K562 (cell line): ENCODE measurements at regions not wholly inside any gene's neighbourhood (a gene's known extent, or its start where the extent isn't known, plus 50 kb on each side); places are given as distances from the start of the nearest gene placed in this dataset.

Experiments
- ARNT ChIP-seq, 2 experiments: fragments of 450-650 bp; IDR thresholded peaks; 2 replicates each; pipeline ENCODE4 v1.6.1; 2016; ENCODE audit warnings: mild to moderate bottlenecking in 1 of 2
- C11orf30 ChIP-seq: fragments of 450-650 bp; IDR thresholded peaks from 2 replicates; pipeline ENCODE4 v1.6.1; 2016; ENCODE audit warnings: low read depth, mild to moderate bottlenecking
- CREB5 ChIP-seq: fragments of 250-450 bp; sonication (Bioruptor Pico); IDR thresholded peaks from 2 replicates; pipeline ENCODE4 v1.5.0; 2020; ENCODE audit warnings: mild to moderate bottlenecking
- HNRNPL ChIP-seq: fragments of 200-400 bp; formaldehyde crosslinking; IDR thresholded peaks from 2 replicates; pipeline ENCODE4 v1.6.1; 2017; ENCODE audit warnings: low read depth, mild to moderate bottlenecking, low read length
- ILK ChIP-seq: fragments of 450-650 bp; IDR thresholded peaks from 2 replicates; pipeline ENCODE4 v1.6.1; 2016; ENCODE audit warnings: missing genetic modification characterization, low read depth, mild to moderate bottlenecking, missing compliant biosample characterization, moderate library complexity, borderline replicate concordance
- LCOR ChIP-seq: sonication (generic); formaldehyde crosslinking; IDR thresholded peaks from 2 replicates; pipeline ENCODE4 v1.8.0; 2022; ENCODE audit warnings: mild to moderate bottlenecking, missing genetic modification reagents
- MBD2 ChIP-seq: sonication (generic); IDR thresholded peaks from 2 replicates; pipeline ENCODE4 v1.6.1; 2016; ENCODE audit warnings: low read depth, borderline replicate concordance
- RFX1 ChIP-seq: fragments of 450-650 bp; IDR thresholded peaks from 2 replicates; pipeline ENCODE4 v1.6.1; 2016; ENCODE audit warnings: mild to moderate bottlenecking, moderate library complexity
- STAT6 ChIP-seq: sonication (generic); formaldehyde crosslinking; IDR thresholded peaks from 2 replicates; pipeline ENCODE4 v1.8.1; 2023; ENCODE audit warnings: mild to moderate bottlenecking, missing genetic modification reagents
- ZEB2 ChIP-seq: fragments of 450-650 bp; IDR thresholded peaks from 2 replicates; pipeline ENCODE4 v1.6.1; 2016
- ZNF134 ChIP-seq: fragments of 250-450 bp; sonication (Bioruptor Pico); conservative IDR thresholded peaks from 2 replicates; pipeline ENCODE4 v1.4.0; 2020
- ZNF77 ChIP-seq: fragments of 250-450 bp; sonication (Bioruptor Pico); IDR thresholded peaks from 2 replicates; pipeline ENCODE4 v1.5.0; 2020
- ZSCAN32 ChIP-seq: fragments of 450-650 bp; formaldehyde crosslinking; IDR thresholded peaks from 2 replicates; pipeline ENCODE4 v1.4.0; 2020; ENCODE audit warnings: mild to moderate bottlenecking, moderate library complexity

- TF ChIP-seq RFX1: no peak
- TF ChIP-seq C11orf30: no peak
- TF ChIP-seq LCOR (CRISPR knock-in tag): no peak
- TF ChIP-seq STAT6 (CRISPR knock-in tag): no peak
- no peak for TF ChIP-seq ZNF77 (CRISPR knock-in tag)
- TF ChIP-seq CREB5: no peak
- TF ChIP-seq MBD2: no peak
- TF ChIP-seq ZEB2: no peak
- TF ChIP-seq ZNF134 (CRISPR knock-in tag): no peak
- TF ChIP-seq ZSCAN32 (CRISPR knock-in tag): no peak
- TF ChIP-seq HNRNPL: no peak
- no peak for TF ChIP-seq ARNT (IDR thresholded peaks at IDR 0.05)
- no peak for TF ChIP-seq ILK (tag)
Measured at GRCh38 chr2:164189851-164190250, 431.4 kb downstream of the GRB14 start (continued).
